ENCODE measurements at regions not wholly inside any gene's neighbourhood (a gene's known extent, or its start where the extent isn't known, plus 50 kb on each side); places are given as distances from the start of the nearest gene placed in this dataset.

- TF ChIP-seq CTCF (IDR thresholded peaks at IDR 0.05) (no peak), POLR2AphosphoS5 (IDR thresholded peaks at IDR 0.05) (no peak), POLR2A (IDR thresholded peaks at IDR 0.05) (no peak), EP300 (IDR thresholded peaks at IDR 0.05) (no peak)
Observed at GRCh38 chr13:88648598-88649373, 977.6 kb downstream of the SLITRK5 start.

All from gastroesophageal sphincter (tissue), 3 donors.